OCI-LY7 (cell line): ENCODE measurements at regions not wholly inside any gene's neighbourhood (a gene's known extent, or its start where the extent isn't known, plus 50 kb on each side); places are given as distances from the start of the nearest gene placed in this dataset.

Experiments
- BruUV-seq: library from RNA; stranded (reverse); fragments of 400-500 nt; replicated peaks from 2 replicates; lab custom pipeline; 2021; lab: Mats Ljungman, UMichigan
- CTCF ChIA-PET: fragments of 300-600 bp; sonication (Branson Sonifier 250); formaldehyde crosslinking; loops from one replicate; lab custom pipeline; 2022; ENCODE audit warnings: antibody characterized with exemption; ENCODE audit not compliant: unreplicated experiment; lab: Charles Lee
- POLR2A ChIA-PET: fragments of 300-600 bp; sonication (Branson Sonifier 250); formaldehyde crosslinking; loops from one replicate; lab custom pipeline; 2022; ENCODE audit warnings: antibody characterized with exemption; lab: Charles Lee
- DNase-seq: peaks from one replicate; pipeline ENCODE4 v3.0.0-alpha.2; 2015; ENCODE audit warnings: low spot score
- H2AFZ ChIP-seq: fragments of 200-600 bp; sonication (generic), shearing (Covaris generic); 2 replicates; pipeline ENCODE4 v1.6.1; 2014; ENCODE audit warnings: mild to moderate bottlenecking, antibody characterized with exemption, low read length, moderate library complexity
- H3K27ac ChIP-seq: fragments of 200-600 bp; sonication (generic); 2 replicates; pipeline ENCODE4 v1.5.1; 2014; ENCODE audit warnings: mixed run types, low read depth, mild to moderate bottlenecking, moderate library complexity, low read length, inconsistent platforms; ENCODE audit not compliant: poor library complexity, severe bottlenecking
- H3K36me3 ChIP-seq: fragments of 200-600 bp; sonication (generic); 2 replicates; pipeline ENCODE4 v1.6.1; 2014; ENCODE audit warnings: mild to moderate bottlenecking, antibody characterized with exemption, low read length, moderate library complexity, mixed read lengths; ENCODE audit not compliant: insufficient read depth
- H3K4me1 ChIP-seq: fragments of 200-600 bp; sonication (generic); 2 replicates; pipeline ENCODE4 v1.5.1; 2014; ENCODE audit warnings: mild to moderate bottlenecking, low read length; ENCODE audit not compliant: insufficient read depth, poor library complexity, severe bottlenecking
- H3K4me2 ChIP-seq: fragments of 200-600 bp; sonication (generic); 2 replicates; pipeline ENCODE4 v1.6.1; 2014; ENCODE audit warnings: mild to moderate bottlenecking, low read length
- H3K4me3 ChIP-seq: fragments of 200-600 bp; sonication (generic); 2 replicates; pipeline ENCODE4 v1.5.1; 2014; ENCODE audit warnings: mild to moderate bottlenecking, low read depth, low read length; ENCODE audit not compliant: poor library complexity, severe bottlenecking
- H3K79me2 ChIP-seq: fragments of 200-600 bp; sonication (generic); 2 replicates; pipeline ENCODE4 v1.6.1; 2016; ENCODE audit warnings: low read depth, mild to moderate bottlenecking, low read length, moderate library complexity, mixed read lengths; ENCODE audit not compliant: insufficient read depth
- H3K9me2 ChIP-seq: fragments of 200-600 bp; sonication (generic); 2 replicates; pipeline ENCODE4 v1.6.1; 2016; ENCODE audit warnings: mild to moderate bottlenecking, low read length, mixed read lengths; ENCODE audit not compliant: insufficient read depth
- H3K9me3 ChIP-seq: fragments of 200-600 bp; sonication (generic); 2 replicates; pipeline ENCODE4 v1.6.1; 2014; ENCODE audit warnings: mild to moderate bottlenecking, mixed run types, low read length, mixed read lengths
- H4K20me1 ChIP-seq: fragments of 200-600 bp; sonication (generic); 2 replicates; pipeline ENCODE4 v1.6.1; 2014; ENCODE audit warnings: mild to moderate bottlenecking, antibody characterized with exemption, low read length, moderate library complexity, mixed read lengths; ENCODE audit not compliant: insufficient read depth
- CTCF ChIP-seq: fragments of 200-600 bp; sonication (generic); conservative IDR thresholded peaks from 2 replicates; pipeline ENCODE4 v1.5.1; 2014; ENCODE audit warnings: mild to moderate bottlenecking, antibody characterized with exemption, low read length, moderate library complexity, mixed read lengths
- EZH2phosphoT487 ChIP-seq: fragments of 200-600 bp; sonication (generic); IDR thresholded peaks from 2 replicates; pipeline ENCODE4 v1.6.1; 2018; ENCODE audit warnings: low read depth, borderline replicate concordance, mild to moderate bottlenecking, mixed run types, antibody characterized with exemption, low read length, moderate library complexity, mixed read lengths
- intact Hi-C: fragments of 100-400 bp; cut with micrococcal nuclease; formaldehyde crosslinking; loops from one replicate; pipeline ENCODE4 v1.10.0; 2022; ENCODE audit not compliant: unreplicated experiment

- H3K4me3 ChIP-seq = no peak overlapping the region
- H3K27ac ChIP-seq = no peak overlapping the region
- TF ChIP-seq CTCF (no peak), EZH2phosphoT487 (no peak)
- no peak overlapping the region for H2AFZ ChIP-seq
- CTCF ChIA-PET = no interaction called here
- no peak for DNase-seq
- no peaks in the 10 kb centered on the region for H3K9me3 ChIP-seq
- H3K4me1 ChIP-seq = no peaks in the 10 kb centered on the region
- intact Hi-C loops = no loop called here
- no TSS peak for BruUV-seq
- no peaks in the 10 kb centered on the region for H3K9me2 ChIP-seq
- no peaks in the 10 kb centered on the region for H4K20me1 ChIP-seq
- H3K4me2 ChIP-seq = no peak overlapping the region
- no peaks in the 10 kb centered on the region for H3K36me3 ChIP-seq
- H3K79me2 ChIP-seq = no peaks in the 10 kb centered on the region
- POLR2A ChIA-PET = no interaction called here
These were observed 113.7 kb upstream of the PDE10A start for GRCh38 chr6:165776691-165777090.

GRCh38 chr6:165775721-165776120 lies 112.7 kb upstream of the PDE10A start:
- CTCF ChIA-PET = no interaction called here
- Histone ChIP-seq H3K27ac (no peak overlapping the region), H3K4me3 (no peak overlapping the region), H3K9me3 (no peaks in the 10 kb centered on the region), H2AFZ (no peak overlapping the region), H3K4me2 (no peak overlapping the region), H3K4me1 (no peaks in the 10 kb centered on the region), H3K9me2 (no peaks in the 10 kb centered on the region), H4K20me1 (no peaks in the 10 kb centered on the region), H3K36me3 (no peaks in the 10 kb centered on the region), H3K79me2 (no peaks in the 10 kb centered on the region)
- TF ChIP-seq EZH2phosphoT487 (no peak), CTCF (no peak)
- BruUV-seq = no TSS peak
- POLR2A ChIA-PET = interaction anchor here (1.0 to 1.7 kb wide), 3 partner anchors 12 to 705 kb away, joined by 3 read pairs; no protein-coding TSS in a partner anchor
- intact Hi-C loops = no loop called here
- no peak for DNase-seq

GRCh38 chr6:165774903-165775601 lies 112.0 kb upstream of the PDE10A start:
- Histone ChIP-seq H2AFZ (no peak overlapping the region), H3K27ac (no peak overlapping the region), H3K4me1 (no peaks in the 10 kb centered on the region), H3K79me2 (no peaks in the 10 kb centered on the region), H3K4me3 (no peak overlapping the region), H3K9me2 (no peaks in the 10 kb centered on the region), H3K4me2 (no peak overlapping the region), H3K36me3 (no peaks in the 10 kb centered on the region), H3K9me3 (no peaks in the 10 kb centered on the region), H4K20me1 (no peaks in the 10 kb centered on the region)
- POLR2A ChIA-PET = interaction anchor here (0.6 to 1.7 kb wide), 6 partner anchors 11 to 706 kb away, joined by 3 to 4 read pairs (median 3); no protein-coding TSS in a partner anchor
- DNase-seq = no peak
- BruUV-seq = no TSS peak
- intact Hi-C loops = no loop called here
- CTCF ChIA-PET = no interaction called here
- TF ChIP-seq CTCF (no peak), EZH2phosphoT487 (no peak)
